ENCODE measurements at regions not wholly inside any gene's neighbourhood (a gene's known extent, or its start where the extent isn't known, plus 50 kb on each side); places are given as distances from the start of the nearest gene placed in this dataset.

GRCh38 chr6:121799574-121799973, 364.1 kb downstream of the GJA1 start:
- Histone ChIP-seq H3K9me2 (replicated peaks; ENCODE audit: control insufficient read depth, low read length) (no peaks in the 10 kb centered on the region), H4K20me1 (ENCODE audit: control insufficient read depth, insufficient read depth, low read depth, low read length) (no peaks in the 10 kb centered on the region), H3K4me2 (ENCODE audit: low read length) (no peak overlapping the region), H3K79me2 (ENCODE audit: control insufficient read depth, low read length) (no peaks in the 10 kb centered on the region), H3K4me1 (ENCODE audit: control insufficient read depth, low read length) (no peaks in the 10 kb centered on the region), H3F3A (ENCODE audit: control insufficient read depth, insufficient read depth) (no peaks in the 10 kb centered on the region), H3K4me3 (ENCODE audit: low read length) (no peak overlapping the region), H3K9me3 (ENCODE audit: control insufficient read depth, insufficient read depth, low read length) (no peaks in the 10 kb centered on the region; the same call in 1 of the 2 replicates), H3K27me3 (ENCODE audit: control insufficient read depth, low read length) (no peaks in the 10 kb centered on the region), H3K36me3 (ENCODE audit: control insufficient read depth, low read length) (no peaks in the 10 kb centered on the region), H3K27ac (ENCODE audit: low read depth, low read length) (no peak overlapping the region)
- TF ChIP-seq EZH2phosphoT487 (IDR thresholded peaks at IDR 0.05; ENCODE audit: borderline replicate concordance, low read length): no peak
- TF ChIP-seq CTCF (IDR thresholded peaks at IDR 0.05; ENCODE audit: low read depth, low read length, poor library complexity, severe bottlenecking): no peak

GRCh38 chr6:121800047-121800446, 364.6 kb downstream of the GJA1 start:
- Histone ChIP-seq H3K27me3 (ENCODE audit: control insufficient read depth, low read length) (no peaks in the 10 kb centered on the region), H3F3A (ENCODE audit: control insufficient read depth, insufficient read depth) (no peaks in the 10 kb centered on the region), H3K9me2 (replicated peaks; ENCODE audit: control insufficient read depth, low read length) (no peaks in the 10 kb centered on the region), H3K4me1 (ENCODE audit: control insufficient read depth, low read length) (no peaks in the 10 kb centered on the region), H3K36me3 (ENCODE audit: control insufficient read depth, low read length) (no peaks in the 10 kb centered on the region), H3K4me3 (ENCODE audit: low read length) (no peak overlapping the region), H4K20me1 (ENCODE audit: control insufficient read depth, insufficient read depth, low read depth, low read length) (no peaks in the 10 kb centered on the region), H3K9me3 (ENCODE audit: control insufficient read depth, insufficient read depth, low read length) (no peaks in the 10 kb centered on the region; the same call in 1 of the 2 replicates), H3K79me2 (ENCODE audit: control insufficient read depth, low read length) (no peaks in the 10 kb centered on the region), H3K4me2 (ENCODE audit: low read length) (no peak overlapping the region), H3K27ac (ENCODE audit: low read depth, low read length) (no peak overlapping the region)
- TF ChIP-seq EZH2phosphoT487 (IDR thresholded peaks at IDR 0.05; ENCODE audit: borderline replicate concordance, low read length): no peak
- no peak for TF ChIP-seq CTCF (IDR thresholded peaks at IDR 0.05; ENCODE audit: low read depth, low read length, poor library complexity, severe bottlenecking)

GRCh38 chr6:121806116-121806515, 370.7 kb downstream of the GJA1 start:
- Histone ChIP-seq H3K36me3 (ENCODE audit: control insufficient read depth, low read length) (no peaks in the 10 kb centered on the region), H3K4me3 (ENCODE audit: low read length) (no peak overlapping the region), H3K27me3 (ENCODE audit: control insufficient read depth, low read length) (no peaks in the 10 kb centered on the region), H3K79me2 (ENCODE audit: control insufficient read depth, low read length) (no peaks in the 10 kb centered on the region), H3K27ac (ENCODE audit: low read depth, low read length) (no peak overlapping the region), H3K4me1 (ENCODE audit: control insufficient read depth, low read length) (no peaks in the 10 kb centered on the region), H3K4me2 (ENCODE audit: low read length) (no peak overlapping the region), H3K9me2 (replicated peaks; ENCODE audit: control insufficient read depth, low read length) (no peaks in the 10 kb centered on the region), H3F3A (ENCODE audit: control insufficient read depth, insufficient read depth) (no peaks in the 10 kb centered on the region), H4K20me1 (ENCODE audit: control insufficient read depth, insufficient read depth, low read depth, low read length) (no peaks in the 10 kb centered on the region), H3K9me3 (ENCODE audit: control insufficient read depth, insufficient read depth, low read length) (no peaks in the 10 kb centered on the region)
- TF ChIP-seq CTCF (IDR thresholded peaks at IDR 0.05; ENCODE audit: low read depth, low read length, poor library complexity, severe bottlenecking) (no peak), EZH2phosphoT487 (IDR thresholded peaks at IDR 0.05; ENCODE audit: borderline replicate concordance, low read length) (no peak)

GRCh38 chr6:121809211-121809610, 373.8 kb downstream of the GJA1 start:
- Histone ChIP-seq H3F3A (ENCODE audit: control insufficient read depth, insufficient read depth) (no peaks in the 10 kb centered on the region), H3K9me3 (ENCODE audit: control insufficient read depth, insufficient read depth, low read length) (no peaks in the 10 kb centered on the region), H3K27me3 (ENCODE audit: control insufficient read depth, low read length) (no peaks in the 10 kb centered on the region), H3K4me3 (ENCODE audit: low read length) (no peak overlapping the region), H4K20me1 (ENCODE audit: control insufficient read depth, insufficient read depth, low read depth, low read length) (no peaks in the 10 kb centered on the region), H3K9me2 (replicated peaks; ENCODE audit: control insufficient read depth, low read length) (no peaks in the 10 kb centered on the region), H3K27ac (ENCODE audit: low read depth, low read length) (no peak overlapping the region), H3K36me3 (ENCODE audit: control insufficient read depth, low read length) (no peaks in the 10 kb centered on the region), H3K4me1 (ENCODE audit: control insufficient read depth, low read length) (no peaks in the 10 kb centered on the region), H3K79me2 (ENCODE audit: control insufficient read depth, low read length) (no peaks in the 10 kb centered on the region), H3K4me2 (ENCODE audit: low read length) (no peak overlapping the region)
- no peak for TF ChIP-seq CTCF (IDR thresholded peaks at IDR 0.05; ENCODE audit: low read depth, low read length, poor library complexity, severe bottlenecking)
- TF ChIP-seq EZH2phosphoT487 (IDR thresholded peaks at IDR 0.05; ENCODE audit: borderline replicate concordance, low read length): no peak

All from DOHH2 (cell line).